ENCODE measurements at regions not wholly inside any gene's neighbourhood (a gene's known extent, or its start where the extent isn't known, plus 50 kb on each side); places are given as distances from the start of the nearest gene placed in this dataset.

DNA sequence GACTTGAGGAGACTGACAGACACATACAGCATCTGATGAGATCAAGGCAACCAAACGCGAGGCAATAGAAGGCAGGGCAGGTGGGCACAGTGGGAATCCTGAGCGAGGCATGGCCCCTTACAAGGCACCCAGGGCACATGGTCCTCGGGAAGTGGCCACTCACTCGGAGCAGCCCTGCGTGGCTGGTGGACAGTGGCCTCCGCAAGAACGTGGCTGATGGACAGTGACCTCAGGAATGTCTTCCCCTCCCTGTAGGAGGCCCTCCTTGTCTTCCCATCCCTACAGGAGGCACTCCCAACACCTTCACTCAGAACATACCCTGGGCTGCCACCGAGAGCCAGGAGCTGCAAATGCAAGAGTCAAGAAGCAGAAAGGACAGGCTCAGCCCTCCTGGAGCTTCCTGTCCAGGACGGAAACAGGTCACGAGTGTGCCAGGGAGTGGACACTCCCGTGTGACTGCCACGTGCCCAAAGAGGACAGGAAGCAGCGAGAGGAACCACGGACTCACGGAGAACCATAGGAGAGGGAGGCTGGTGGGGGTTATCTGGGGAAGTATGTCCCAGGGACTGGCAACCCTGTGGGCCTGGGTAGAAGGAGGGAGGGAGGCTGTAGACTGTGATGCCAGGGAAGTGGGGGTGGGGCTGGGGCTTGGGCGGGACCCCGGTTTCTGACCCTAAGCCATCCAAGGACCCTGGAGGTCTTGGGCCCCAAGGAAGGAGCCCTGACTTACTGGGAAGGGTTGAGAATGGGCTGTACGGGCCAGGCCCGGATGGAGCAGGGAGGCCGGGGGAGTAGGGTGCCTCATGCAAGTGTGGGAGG is 321.9 kb upstream of the IRX4 start:
- no peak for DNase-seq (ENCODE audit: low read depth)

DNA sequence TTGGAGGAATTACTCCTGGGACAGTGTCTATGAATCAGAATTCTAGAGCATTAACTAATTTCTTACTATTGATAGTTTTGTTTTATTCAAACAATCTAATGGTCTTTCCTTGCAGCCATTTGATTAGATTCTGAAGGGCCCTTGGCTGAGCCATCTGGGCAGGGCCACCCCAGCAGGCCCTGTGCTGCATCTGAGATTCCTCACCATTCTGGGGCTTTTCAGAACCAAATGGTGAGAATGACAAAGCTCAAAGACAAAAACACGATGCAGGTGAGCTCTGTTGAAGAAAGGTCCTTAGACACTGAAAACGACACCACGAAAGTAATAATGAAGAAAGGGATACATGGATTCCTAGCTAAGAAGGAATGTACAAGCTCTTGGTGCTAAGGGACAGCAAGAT is 321.0 kb upstream of the IRX4 start:
- DNase-seq (ENCODE audit: low read depth): no peak

DNA sequence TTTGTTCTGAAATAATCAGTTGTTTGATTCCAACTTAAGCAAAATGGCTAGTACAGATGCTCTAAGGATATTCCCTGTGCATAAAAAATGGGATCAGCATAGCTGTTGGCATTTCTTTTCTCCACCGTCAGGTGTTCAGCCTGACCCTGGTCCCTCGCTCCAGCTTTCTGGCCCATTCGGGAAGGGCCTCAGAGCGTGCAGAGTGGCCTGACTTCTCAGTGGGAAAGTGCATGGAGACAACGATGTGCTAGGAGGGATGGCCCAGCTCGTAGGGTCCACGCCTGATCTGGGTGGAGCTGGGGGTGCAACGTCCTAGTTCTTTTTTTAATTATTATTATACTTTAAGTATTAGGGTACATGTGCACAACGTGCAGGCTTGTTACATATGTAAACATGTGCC is 319.1 kb upstream of the IRX4 start:
- DNase-seq (ENCODE audit: low read depth): no peak

DNA sequence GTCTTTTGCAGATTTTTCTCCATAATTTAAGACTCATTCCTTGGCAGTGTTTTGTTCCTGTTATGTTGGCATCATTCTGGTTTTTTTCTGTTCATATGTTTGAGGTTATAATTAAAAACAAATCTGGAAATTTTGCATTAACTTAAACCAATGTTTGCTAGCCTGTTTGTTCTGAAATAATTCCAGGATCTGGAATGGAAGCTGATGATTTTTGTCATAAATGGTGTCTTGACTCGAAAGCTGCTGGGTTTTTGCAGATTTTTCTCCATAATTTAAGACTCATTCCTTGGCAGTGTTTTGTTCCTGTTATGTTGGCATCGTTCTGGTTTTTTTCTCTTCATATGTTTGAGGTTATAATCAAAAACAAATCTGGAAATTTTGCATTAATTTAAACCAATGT is 318.7 kb upstream of the IRX4 start:
- DNase-seq (ENCODE audit: low read depth): no peak

DNA sequence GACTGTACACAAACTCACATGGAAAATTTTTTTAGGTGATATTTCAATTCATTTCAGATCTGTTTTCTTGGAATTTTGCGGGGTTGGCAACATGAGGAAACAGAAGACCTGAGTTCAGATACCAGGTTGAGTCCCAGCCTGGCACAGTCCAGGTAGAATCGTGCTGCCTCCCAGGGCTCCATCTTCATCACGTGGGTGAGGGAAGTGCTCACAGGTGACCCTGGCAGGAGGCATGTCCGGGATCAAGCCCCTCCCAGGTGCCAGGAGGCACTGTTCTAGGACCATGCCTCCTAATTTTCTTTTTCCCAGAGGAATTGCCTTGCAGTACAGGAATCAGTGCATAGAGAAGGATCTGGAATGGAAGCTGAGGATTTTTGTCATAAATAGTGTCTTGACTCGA is 318.3 kb upstream of the IRX4 start:
- no peak for DNase-seq (ENCODE audit: low read depth)

DNA sequence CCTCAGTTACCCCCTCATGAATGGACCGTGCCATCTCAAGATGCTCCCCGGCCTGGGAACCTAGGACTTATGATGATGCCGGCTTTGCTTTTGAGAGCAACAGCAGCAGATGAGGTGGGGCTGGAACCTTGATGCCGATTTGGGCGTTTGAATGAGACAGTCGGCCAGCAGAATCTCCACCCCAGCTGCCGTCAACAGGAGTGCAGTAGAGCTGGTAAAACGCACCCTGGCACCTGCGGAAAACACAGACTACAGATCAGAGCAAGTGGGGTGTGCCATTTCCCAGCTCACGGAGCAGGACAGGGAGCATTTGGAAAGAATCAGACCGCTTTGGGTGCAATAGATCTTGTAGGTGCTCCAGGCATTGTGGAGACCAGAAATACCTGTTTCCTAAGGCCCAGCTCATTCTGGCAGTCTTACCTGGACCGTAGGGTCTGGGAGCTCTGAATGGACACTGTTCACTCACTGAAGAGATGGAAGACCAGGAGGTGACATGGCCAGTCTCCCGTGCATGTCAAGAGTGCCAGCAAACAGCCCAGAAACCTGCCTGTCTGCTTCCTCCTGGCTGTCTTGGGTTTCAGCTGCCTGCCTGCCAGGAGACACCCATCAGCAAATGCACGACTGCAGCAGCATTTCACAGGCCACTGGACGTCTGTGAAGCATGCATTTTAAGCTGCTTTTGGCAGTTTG is 317.7 kb upstream of the IRX4 start:
- no peak for DNase-seq (ENCODE audit: low read depth)

DNA sequence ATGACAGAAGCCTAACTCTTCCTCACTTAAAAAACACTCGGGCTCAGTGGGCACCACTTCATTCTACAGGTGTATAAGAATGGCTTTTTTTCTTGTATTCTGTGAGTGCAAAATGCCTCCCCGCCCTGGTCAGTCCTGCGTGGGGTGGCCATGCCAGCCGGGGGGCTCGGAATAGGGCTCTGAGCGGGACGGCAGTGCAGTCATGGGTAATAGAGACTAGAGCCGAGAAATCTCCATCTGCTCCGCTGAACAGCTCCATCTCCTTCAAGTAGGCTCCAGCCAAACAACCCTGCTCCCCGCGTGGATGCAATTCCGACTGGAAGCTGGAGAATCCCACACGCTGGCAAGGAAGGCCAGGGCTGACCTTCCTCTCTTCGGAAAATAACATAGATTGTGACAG is 317.0 kb upstream of the IRX4 start:
- DNase-seq (ENCODE audit: low read depth): no peak

DNA sequence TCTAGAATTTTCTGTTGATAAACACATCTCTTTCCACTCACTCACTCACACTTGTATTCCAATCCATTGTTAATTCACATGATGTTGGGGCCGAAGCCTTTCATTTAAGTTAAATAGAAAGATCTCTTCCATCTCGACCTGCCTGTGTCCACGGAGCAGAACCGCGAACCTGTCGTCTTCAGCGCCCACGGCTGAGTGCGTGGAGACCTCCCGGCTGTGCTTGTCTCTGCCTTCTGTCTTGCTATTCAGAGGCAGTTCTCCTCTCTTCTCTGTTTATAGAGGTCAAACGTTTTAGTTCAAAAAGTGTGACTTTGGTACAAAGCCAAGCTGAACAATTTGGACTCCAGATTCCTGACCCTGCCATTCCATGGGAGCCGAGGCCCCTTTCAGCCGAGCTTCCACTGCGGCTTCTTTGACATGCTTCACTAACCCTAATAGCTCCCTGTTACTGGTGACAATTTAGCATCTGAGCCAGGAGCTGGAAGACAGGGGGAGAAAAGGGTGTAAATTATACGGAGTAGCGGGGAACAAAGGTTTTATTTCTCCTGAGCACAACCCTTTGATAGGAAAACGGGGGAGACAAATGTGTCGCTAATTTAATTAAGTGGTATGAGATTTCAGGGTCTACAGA is 314.4 kb upstream of the IRX4 start:
- DNase-seq (ENCODE audit: low read depth): no peak

DNA sequence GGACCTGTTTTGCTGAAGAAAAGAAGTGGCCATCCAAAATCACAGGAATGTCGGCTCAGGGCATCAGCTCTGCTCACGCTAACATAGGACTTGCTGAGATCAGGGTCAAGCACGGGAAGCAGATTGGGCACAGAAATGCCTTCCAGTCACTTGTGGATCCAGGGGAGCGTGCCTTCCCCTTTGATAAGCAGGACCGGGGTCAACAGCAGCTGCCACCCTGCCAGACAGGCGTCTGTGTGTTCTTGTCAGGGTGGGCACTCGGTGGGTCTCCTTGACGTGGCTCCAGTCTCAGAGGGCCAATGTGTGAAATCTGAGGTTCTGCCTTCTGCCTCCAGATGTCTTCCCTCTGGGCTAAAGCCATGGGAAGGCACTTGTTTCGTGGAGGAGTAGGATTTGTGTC is 313.7 kb upstream of the IRX4 start:
- DNase-seq (ENCODE audit: low read depth): no peak

DNA sequence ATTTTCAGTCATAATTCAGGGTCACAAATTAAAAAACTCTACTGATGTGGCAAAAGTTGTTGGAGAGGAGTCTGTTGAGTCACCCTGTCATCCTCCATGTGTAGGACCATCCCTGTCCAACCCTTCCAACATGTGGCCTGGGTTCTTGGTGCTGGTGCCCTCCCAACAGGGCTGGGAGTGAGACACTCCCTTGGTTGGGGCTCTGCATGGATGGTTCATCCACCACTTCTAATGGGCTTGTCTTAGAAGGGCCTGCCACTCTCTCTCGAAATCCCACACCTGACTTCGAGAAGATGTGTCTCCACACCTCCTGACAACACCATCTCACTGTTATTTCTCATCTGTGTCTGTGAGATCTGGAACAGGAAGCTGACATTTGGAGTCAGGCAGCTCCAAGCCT is 312.2 kb upstream of the IRX4 start:
- no peak for DNase-seq (ENCODE audit: low read depth)

DNA sequence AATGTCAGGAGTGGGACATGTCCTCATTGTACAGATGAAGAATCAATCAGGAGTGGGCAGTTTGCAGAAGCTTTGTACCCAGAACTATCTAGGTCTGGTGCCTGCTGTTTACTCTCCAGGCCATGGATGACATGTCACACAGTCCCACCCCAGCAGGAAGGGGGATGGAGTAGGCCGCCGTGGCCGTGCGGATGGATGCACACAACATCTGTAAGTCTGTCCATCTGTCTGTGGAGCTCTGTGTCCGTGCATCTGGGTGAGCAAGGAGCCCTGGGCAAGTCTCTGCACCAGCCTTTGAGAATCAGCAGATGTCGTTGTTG is 311.5 kb upstream of the IRX4 start:
- no peak for DNase-seq (ENCODE audit: low read depth)

DNA sequence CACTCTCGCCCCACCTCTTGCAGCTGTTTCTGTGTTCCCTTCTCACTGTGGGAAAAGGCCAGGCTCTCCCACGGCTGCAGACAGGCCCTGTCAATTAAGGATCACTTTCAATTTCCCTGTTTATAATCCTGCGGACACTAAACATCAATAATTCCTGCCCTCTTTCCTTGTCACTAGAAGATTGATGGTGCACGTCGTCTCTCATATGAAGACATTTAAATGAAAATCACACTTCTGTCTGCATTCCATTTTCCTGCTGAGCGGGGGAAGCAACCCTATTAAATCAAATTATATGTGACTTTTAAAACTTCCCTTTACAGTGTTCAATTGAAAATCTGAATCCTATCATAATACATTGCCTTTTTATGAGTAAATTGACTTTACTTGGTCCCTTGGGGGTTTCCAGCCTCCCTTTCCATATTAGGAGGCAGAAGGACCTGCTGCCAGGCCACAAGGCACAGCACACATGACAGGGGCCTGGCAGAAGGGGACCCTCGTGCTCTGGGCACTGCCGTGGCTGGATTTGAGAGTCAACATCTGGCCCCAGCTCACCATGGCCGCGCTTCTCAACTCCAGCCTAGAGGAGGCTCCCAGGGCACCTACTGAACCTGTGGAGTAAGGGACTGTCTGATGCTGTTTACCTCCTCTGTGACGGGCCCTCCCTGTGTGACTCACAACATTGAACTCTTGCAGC is 311.0 kb upstream of the IRX4 start:
- no peak for DNase-seq (ENCODE audit: low read depth)

DNA sequence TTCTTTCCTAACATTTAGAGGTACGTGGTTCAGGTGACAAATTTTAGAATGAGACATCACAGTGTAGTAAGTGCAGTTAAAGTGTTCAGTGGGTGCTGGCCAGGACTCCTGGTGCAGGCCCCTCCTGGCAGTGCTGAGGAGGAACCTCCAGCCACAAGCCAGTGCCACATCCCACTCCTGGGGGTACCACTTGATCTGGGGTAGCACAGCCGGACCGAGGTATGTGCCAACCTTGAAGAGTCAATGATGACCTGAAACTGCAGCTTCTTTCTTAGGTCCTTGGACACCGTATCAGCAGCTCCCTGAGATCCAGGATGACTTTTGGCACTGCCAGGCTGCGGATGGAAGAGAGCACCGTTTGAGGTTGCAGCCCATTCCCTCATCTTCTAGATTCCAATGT is 310.4 kb upstream of the IRX4 start:
- DNase-seq (ENCODE audit: low read depth): no peak

DNA sequence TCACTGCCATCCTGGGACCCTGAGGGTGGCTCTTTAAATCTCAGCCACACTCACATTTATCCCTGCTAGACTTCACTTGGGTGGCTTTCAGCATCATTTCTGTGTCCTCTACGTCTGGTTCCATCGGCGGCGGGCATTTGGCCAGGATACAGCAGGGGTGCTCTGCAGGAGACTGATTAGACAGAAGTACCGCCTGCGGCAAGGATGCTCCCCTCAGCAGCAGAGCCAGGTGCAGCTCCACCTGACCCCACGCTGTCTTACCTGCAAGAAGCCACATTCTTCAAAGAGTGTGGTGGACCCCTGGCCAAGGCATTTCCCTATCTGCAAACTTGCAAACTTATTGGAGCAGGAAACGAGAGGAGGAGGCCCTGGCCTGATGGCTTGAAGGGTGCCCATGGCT is 309.8 kb upstream of the IRX4 start:
- no peak for DNase-seq (ENCODE audit: low read depth)

DNA sequence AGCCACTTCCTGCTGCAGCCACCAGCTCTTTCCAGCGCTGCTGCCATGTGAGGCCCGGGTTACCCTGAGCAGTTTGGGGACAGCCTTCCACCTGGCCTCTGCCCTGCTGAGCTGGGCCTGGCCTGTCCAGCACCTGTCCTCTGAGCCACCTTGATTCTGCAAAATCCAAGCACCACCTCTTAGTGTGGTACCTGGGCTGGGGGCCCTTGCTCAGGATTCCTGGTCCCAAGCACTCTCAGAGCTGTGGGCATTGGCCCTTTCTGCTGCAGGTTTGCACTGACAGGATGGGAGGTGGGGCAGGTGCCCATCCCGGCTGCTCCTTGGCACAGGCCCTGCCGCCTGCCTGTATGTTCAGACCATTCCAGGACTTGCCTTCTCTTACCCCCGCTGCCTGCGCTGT is 309.2 kb upstream of the IRX4 start:
- no peak for DNase-seq (ENCODE audit: low read depth)

DNA sequence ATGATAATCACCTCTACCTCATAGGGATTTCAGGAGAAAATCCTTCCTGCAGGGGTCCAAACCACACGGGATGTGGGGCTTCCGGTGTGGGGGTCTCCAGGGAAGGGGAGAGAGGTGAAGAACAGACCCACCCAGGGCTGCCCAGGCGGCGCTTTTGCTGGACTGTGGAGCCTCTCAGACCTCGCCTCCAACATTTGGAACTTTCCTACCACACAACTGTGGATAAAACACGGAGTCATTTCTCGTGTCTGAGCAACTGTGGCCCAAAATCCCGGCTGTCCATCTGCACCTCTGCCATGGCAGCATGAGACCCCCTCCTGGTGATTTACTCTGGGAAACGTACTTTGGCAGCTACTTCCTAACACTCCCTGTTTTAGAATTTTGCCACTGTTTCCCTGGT is 307.8 kb upstream of the IRX4 start:
- DNase-seq (ENCODE audit: low read depth): no peak

DNA sequence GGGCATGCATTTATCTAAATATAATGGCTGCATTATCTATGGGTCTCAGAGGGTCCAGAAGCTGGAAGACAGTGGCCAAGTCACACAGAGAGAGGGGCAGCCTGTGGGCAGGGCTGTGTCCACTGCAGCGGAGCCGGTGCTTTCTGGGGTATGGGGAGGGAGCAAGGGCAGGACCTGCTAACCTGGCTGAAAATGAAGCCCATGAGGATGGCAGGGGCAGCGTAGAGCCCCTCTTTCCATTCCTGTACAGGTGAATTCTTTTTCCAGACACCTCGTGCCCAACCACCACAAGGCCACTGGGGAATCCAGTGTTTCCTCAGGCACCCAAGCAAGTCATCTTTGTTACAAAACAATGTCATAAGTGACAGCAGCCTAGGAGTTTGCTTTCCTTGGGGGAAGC is 305.9 kb upstream of the IRX4 start:
- no peak for DNase-seq (ENCODE audit: low read depth)

DNA sequence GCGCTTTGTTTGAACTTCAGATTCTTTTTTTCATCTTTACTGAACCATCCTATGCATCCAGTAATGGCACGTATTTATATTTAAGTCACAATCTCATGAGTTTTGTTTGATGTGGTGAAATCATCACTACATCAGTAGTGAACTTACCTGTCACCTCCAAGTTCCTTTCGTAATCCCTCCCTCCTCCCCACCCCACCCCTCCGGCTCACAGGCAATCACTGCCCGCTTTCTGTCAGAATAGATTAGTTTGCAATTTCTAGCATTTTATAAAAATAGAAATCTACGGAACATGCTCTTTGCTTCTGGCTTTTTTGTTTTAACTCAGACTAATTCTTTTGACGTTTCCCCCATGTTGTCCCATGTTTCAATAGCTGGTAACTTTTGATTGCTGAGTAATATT is 305.4 kb upstream of the IRX4 start:
- DNase-seq (ENCODE audit: low read depth): no peak

DNA sequence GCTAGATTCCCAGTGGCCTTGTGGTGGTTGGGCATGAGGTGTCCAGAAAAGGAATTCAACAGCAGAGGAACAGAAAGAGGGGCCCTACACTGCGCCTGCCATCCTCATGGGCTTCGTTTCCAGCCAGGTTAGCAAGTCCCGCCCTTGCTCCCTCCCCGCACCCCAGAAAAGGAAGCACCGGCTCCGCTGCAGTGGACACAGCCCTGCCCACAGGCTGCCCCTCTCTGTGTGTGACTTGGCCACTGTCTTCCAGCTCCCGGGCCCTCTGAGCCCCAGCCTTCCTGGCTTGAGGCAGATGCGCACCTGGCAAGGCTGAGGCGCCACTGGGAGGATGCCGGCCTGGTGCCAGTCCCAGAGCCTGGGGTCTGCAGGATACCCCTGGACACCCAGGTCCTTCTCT is 305.0 kb upstream of the IRX4 start:
- DNase-seq (ENCODE audit: low read depth): no peak

DNA sequence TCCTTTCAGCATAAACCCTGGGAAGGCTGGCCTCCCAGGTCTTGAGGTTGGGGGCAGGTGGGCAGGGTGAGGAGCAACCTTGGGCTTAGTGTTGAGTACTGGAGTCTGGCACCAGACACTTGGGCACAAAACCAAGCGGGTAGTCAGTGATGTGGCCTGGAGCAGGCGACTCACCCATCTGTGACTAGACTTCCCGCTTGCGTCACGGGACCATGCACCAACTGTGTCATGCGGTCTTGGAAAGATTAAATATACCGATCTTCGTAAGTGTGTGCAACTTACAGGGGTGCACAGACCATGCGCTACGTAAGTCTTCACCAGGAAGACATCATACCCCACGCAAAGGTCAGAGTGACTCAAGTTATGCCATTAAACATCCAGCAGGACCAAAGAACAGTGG is 304.4 kb upstream of the IRX4 start:
- DNase-seq (ENCODE audit: low read depth): no peak

DNA sequence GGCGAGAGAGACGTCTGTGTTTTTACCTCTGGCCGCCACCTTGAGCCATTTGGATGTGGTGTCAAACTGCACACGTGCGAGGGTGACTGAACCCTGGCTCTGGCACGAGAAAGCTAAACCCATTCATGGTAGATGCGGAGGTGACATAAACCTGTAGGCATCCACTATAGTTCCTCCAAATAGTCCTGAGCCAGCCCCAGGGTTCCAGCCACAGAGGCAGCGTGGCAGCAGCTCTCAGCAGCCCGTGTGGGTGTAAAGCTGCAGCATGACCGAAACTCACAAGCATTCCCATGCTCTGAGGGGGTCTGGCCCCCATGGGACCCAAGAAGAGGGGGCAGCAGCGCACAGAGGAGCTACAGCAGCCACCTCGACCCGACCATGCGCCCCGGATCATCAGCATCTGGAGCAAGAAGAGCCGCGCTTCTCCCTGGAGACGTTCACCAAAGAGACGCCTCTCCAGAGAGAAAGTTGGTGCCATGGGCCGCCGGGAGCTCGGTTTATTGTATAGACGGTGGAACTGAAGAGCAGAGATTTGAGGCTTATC is 303.8 kb upstream of the IRX4 start:
- no peak for DNase-seq (ENCODE audit: low read depth)

DNA sequence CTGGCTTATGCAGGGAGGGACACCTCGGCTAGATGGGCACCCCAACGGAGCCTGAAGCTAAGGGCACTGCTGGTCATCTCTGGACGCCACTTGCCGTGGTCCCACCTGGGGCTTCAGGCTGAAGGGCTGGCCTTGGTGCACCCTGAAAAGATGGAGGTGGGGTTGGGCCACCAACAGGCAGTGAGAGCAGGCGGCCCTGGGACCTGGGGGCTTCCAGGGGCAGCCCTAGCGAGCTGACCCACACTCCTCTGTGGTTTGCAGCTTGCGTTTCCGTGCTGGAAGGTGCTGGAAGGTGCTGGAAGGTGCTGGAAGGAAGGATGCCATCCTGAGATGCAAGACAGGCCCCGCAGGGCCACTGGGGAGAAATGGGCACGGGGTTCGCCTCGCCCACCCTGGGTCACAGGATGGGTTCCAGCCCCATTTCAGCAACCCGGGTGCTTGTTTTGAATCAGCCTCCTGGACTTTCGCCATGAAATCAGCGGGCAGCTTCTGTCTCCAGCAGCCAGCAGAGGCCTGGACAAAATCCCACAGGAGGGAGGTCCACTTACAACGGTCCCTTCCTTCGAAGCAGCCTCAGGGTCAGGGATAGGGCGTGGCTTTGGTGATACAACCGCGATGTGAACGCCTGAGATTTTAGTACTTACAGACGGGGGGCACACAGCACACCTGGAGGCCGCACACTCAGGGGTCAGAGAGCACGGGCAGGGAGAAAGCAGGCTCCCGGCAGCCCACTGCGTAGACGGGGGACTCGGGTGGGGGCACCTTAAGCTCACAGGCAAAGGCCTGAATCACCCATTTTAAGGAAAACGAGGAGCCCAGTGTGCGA is 303.1 kb upstream of the IRX4 start:
- no peak for DNase-seq (ENCODE audit: low read depth)

All from fibroblast of gingiva (primary cell).